ENCODE measurements at regions not wholly inside any gene's neighbourhood (a gene's known extent, or its start where the extent isn't known, plus 50 kb on each side); places are given as distances from the start of the nearest gene placed in this dataset.
"Not testable (repeated sequence)": the region's sequence is repeated elsewhere in the genome, so short reads cannot be mapped to it uniquely, and the experiment has no call there.

DNA sequence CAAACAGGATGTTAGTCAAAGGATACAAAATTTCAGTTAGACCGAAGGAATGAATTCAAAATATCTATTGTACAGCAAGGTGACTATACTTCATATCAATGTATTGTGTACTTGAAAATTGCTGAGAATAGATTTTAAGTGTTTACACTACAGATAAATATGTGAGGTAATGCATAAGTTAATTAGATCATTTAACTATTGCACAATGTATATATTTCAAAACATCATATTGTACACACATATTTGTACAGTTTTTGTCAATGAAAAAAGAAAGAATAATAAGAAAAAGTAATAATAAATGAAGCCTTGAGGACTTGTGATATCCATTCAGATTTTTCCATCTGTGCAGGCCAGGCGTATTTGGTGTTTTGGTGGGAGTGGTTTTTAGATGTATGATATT, 367.4 kb upstream of the SNX7 start:
- no peak for DNase-seq (ENCODE audit: low read depth in 3 of 3, low spot score in 1 of 3)

DNA sequence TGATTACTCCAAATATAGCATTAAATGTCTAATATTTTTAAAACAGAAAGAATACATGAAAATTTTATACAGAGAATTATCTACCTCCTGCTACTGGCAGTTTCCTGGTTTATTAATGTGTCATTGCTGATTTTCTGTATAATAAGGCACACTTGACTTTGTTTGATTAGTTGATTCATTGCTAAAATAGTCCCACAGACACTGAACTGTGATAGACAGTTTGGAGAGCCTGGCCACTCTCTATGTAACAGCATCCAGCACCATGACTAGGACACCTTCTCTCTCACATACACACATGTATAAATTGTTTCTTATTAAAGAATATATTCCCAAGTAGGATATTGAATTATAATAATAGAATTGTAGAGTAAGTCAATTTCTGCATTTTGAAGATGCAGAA, 368.5 kb upstream of the SNX7 start:
- DNase-seq (ENCODE audit: low read depth in 3 of 3, low spot score in 1 of 3) = no peak

DNA sequence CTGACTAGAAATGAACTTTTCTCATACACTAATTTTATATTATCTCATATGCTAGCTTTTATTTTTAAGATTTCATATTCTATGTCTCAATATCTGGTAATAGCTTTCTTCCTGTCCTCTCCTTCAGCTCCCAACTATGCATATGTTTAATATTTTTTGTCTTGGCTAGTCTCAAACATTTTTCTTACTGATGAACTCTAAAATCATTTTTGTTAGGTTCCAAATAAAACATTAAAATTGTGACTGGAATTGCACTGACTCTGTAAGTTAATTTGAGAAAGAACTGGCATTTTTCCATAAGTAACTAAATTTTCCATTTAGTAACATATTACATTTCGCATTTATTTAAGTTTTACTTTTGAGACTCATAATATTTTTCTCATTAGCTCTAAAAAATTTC, 368.5 kb upstream of the DPYD start:
- no peak for DNase-seq (ENCODE audit: low read depth in 3 of 3, low spot score in 1 of 3)

DNA sequence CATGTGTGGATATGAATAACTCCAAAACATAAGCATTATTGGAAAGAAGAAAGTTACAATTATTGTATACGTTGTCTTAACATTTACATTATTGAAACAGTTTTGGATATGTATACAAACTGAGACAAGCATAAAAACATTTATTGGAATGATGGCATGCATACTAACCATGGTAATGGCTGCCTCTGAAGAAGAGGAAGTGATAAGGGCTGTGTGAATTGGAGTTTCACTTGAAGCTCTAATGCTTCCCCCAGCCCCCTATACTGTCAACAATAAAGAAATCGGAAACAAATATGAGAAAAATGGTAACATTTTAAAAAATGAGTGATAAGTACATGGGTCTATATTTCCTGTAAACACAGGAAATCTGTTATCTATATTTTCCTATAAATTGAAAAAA, 367.7 kb upstream of the DPYD start:
- DNase-seq (ENCODE audit: low read depth in 3 of 3, low spot score in 1 of 3) = no peak

DNA sequence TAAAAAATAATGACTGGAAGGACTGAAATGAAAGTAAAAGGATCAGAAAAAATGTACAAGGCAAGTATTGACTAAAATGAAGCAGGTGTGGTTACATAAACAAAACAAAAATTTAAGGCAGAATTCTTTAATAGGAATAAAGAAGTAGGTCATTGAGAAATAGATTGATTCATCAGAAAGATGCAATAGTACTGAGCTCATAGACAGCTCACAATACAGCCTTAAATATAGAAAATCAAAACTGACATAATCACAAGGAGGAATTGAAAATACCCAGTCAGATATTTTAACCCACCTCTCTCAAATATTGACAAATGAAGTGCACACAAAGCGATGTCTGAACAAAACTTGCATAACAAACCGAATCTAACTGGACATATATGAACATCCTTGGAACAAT, 366.8 kb upstream of the DPYD start:
- DNase-seq (ENCODE audit: low read depth in 3 of 3, low spot score in 1 of 3) = no peak

DNA sequence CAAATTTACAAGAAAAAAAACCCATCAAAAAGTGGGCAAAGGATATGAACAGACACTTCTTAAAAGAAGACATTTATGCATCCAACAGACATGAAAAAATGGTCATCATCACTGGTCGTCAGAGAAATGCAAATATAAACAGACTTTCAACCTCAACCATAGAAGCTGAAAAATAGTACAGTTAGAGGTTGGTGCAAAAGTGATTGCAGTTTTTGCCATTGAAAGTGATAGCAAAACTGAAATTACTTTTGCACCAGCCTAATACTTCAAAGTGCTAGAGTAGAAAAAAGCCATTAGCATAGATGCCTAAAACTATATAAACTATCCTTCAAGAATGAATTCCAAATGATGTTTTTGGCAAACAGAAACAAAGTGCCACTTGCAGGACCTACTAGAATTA, 365.8 kb upstream of the DPYD start:
- DNase-seq (ENCODE audit: low read depth in 3 of 3, low spot score in 1 of 3) = no peak

DNA sequence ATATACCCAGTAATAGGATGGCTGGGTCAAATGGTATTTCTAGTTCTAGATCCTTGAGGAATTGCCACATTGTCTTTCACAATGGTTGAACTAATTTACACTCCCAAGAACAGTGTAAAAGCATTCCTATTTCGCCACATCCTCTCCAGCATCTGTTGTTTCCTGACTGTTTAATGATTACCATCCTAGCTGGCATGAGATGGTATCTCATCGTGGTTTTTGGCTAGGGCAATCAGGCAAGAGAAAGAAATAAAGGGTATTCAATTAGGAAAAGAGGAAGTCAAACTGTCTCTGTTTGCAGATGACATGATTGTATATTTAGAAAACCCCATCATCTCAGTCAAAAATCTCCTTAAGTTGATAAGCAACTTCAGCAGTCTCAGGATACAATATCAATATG, 364.5 kb upstream of the DPYD start:
- DNase-seq (ENCODE audit: low read depth in 3 of 3, low spot score in 1 of 3) = not testable (repeated sequence)

DNA sequence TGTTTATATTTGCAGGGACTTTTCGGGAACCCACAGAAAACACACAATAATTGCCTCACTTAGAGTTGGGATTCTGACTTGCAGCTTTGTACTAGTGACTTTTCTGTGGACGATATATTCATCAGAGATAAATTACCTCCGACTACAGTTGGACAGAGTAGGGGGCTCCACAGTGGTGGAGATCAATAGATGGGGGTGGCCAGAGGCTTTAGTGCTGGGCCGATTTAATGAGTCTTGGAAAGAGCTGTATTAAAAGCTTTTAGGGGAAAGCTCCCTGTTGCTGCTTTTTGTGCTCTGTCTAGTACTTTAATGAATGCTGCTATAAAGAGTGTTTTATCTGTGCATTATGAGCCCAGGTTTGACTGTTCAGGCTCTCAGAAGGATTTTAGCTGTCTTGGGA, 359.2 kb upstream of the DPYD start:
- DNase-seq (ENCODE audit: low read depth in 3 of 3, low spot score in 1 of 3) = no peak

DNA sequence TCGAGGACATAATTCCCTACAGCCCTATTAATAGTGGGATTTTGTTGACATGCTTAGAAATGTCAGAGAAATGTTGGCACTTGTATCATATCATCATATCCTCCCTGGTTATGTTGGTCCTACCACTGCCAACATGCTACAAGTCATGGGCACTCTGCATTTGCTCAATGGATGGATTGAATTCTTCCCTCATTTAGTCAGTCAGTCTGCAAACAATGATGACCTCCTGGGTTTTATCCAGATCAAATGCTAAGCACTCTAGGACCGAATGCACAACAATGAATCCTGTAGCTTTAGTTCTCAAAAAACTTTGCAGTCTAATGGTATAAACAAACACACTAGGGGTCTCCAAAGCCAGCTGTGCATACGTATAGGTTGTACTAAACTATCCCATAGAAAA, 357.2 kb upstream of the DPYD start:
- DNase-seq (ENCODE audit: low read depth in 3 of 3, low spot score in 1 of 3) = no peak

DNA sequence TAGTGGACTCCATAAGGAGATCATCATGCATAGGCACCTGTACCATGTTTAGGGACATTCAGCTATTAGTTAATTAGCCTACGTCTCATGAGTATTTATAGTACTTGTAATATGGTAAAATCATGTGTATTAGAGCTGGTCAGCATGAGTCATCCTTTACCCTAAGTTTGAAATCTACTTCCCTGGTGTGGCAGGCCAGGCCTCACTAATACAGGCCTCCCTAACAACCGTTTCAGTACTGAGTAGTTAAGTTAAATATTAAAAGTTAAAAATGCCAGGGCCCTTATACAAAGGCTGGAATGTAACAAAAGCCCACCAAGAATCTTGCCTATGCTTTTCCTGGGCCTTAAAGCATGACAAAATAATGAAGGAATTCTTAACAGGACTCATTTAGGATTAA, 356.3 kb upstream of the DPYD start:
- no peak for DNase-seq (ENCODE audit: low read depth in 3 of 3, low spot score in 1 of 3)

DNA sequence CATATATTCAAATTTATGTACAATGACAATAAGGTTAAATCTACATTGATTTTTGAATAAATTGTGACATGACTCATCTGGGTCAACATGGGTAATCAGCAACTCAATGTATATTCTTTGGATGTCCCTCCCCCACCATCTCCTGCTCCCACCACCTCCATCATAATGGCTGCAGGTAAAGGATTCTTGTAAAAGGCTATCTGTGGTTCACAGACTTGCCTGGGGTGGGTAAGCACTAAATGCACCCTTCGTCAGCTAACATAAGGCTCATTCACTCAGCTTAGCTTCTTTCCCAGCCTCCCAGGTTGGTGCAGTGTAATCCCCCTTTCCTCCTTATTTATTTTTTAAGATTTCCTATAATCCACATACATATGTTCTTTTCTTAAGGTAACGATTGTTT, 355.7 kb upstream of the DPYD start:
- no peak for DNase-seq (ENCODE audit: low read depth in 3 of 3, low spot score in 1 of 3)

DNA sequence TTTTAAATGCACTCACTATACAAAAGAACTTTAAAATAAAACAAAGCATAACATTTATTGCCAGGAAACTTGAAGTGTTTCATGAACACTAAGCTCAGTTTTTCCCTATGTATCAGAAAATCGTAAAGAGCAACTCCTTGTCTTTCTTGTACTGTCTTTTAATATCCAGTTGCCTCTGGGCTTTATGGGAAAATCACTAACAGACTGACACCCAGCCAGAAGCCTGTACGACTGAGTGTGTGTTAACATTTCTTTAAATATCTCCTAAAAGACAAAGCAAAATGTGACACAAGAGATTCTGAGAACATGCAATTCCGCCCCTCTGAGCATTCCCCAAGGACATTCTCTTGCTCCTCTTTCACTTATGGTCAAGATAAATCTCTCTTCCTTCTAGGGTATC, 347.5 kb upstream of the DPYD start:
- DNase-seq (ENCODE audit: low read depth in 3 of 3, low spot score in 1 of 3) = no peak

DNA sequence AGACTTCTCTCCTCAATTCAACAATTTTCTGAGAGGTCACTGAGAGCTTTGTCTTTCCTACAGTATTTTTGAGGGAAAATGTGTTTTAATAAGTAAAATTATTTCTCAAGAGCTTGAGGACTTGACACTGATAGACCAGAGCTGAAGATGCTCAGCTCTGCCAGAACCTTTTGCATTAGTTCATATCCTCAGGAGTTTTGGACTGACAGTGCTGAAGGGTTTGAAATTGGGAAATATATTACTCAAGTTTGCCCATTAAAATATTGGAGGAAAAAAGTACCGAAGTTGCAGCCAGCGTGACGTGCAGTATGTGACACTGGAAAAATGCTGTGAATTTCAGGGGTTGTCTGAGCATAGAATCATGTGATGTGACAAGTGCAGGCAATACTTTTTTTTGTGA, 346.6 kb upstream of the DPYD start:
- DNase-seq (ENCODE audit: low read depth in 3 of 3, low spot score in 1 of 3) = no peak

DNA sequence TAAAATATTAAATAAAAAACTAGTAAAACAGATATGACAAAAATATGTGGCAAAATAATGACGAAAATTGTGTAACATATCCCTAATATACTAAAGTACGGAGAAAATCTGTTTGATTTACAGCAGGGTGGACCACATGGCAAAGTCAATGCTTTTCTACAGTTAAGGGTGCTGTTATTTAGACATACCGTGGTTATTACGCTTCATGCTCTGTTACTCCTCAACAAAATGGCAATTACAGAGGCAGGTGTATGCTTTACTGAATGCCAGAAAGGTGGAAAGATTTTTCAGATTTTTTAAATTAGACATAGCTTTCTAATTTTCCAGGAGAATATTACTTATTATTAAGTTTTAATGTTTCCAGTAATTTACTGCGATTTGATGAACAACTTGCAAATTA, 343.9 kb upstream of the DPYD start:
- DNase-seq (ENCODE audit: low read depth in 3 of 3, low spot score in 1 of 3) = no peak

DNA sequence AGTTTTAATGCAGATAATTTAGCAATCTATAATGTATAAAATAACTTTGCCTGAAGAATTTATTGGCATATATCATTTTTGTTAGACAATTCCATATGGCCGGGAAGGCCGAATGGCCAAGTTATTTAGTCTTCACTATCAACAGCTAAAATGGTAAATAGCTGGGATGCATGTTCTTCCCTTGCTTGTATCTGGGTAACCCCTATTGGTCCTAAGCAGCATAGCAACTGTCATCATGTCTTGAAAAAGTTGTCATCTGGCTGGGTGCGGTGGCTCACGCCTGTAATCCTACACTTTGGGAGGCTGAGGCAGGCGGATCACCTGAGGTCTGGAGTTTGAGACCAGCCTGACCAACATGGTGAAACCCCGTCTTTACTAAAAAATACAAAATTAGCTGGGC, 340.0 kb upstream of the DPYD start:
- no peak for DNase-seq (ENCODE audit: low read depth in 3 of 3, low spot score in 1 of 3)

DNA sequence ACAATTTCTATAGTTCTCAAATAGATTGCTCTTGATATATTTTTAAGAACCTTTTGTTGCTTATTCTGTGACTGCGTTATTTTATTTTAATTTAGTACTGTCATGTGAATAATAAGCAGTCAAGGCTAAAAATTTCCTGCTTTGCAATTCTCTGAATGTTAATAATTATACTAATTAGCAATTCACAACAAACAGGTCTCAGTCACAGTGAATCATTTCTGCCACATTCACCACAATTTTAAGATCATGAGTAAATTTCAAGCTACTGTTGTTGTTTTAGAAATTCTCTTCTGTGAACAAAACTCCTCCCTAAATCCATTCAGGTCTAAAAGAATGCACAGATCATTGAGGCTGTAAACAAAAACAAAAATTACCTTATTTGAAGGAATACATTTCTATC, 339.6 kb upstream of the DPYD start:
- no peak for DNase-seq (ENCODE audit: low read depth in 3 of 3, low spot score in 1 of 3)

DNA sequence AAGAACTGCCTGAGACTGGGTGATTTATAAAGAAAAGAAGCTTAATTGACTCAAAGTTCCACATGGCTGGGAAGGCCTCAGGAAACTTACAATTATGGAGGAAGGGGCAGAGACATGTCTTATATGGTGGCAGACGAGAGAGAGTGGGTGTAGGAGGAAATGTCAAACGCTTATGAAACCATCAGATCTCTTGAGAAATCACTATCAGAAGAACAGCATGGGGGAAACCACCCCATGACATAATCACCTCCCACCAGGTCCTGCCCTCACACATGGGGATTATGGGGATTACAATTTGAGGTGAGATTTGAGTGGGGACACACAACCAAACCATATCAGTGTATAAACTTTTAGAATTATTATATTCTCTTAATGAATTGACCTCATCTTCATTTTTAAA, 335.9 kb upstream of the DPYD start:
- no peak for DNase-seq (ENCODE audit: low read depth in 3 of 3, low spot score in 1 of 3)

DNA sequence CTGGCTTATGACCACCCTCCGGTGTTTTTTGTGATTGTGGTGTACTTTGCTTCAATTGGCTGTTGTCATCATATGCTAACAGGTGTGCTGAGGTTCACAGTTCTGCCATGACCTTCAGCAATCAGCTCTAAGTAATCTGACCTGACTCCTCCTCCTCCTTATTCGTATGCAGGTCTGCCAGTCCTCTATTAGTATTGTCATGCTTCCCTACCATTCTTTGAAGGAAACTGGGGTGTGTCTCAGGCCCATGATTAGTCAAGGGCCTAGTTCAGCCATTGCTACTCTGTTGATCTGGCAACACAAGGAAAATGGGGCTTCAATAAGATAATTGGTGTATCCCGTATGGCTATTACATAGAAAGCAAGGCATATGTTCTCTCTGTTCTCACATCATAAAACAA, 332.3 kb upstream of the DPYD start:
- no peak for DNase-seq (ENCODE audit: low read depth in 3 of 3, low spot score in 1 of 3)

DNA sequence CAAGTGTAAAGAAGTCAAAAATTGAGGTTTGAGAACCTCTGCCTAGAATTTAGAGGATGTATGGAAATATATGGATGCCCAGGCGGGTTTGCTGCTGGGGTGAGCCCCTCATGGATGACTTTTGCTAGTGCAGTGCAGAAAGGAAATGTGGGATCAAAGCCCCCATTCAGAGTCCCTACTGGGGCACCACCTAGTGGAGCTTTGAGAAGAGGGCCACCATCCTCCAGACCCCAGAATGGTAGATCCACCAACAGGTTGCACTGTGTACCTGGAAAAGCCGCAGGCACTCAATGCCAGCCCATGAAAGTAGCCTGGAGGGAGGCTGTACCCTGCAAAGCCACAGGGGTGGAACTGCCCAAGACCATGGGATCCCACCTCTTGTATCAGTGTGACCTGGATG, 330.7 kb upstream of the DPYD start:
- DNase-seq (ENCODE audit: low read depth in 3 of 3, low spot score in 1 of 3) = no peak

DNA sequence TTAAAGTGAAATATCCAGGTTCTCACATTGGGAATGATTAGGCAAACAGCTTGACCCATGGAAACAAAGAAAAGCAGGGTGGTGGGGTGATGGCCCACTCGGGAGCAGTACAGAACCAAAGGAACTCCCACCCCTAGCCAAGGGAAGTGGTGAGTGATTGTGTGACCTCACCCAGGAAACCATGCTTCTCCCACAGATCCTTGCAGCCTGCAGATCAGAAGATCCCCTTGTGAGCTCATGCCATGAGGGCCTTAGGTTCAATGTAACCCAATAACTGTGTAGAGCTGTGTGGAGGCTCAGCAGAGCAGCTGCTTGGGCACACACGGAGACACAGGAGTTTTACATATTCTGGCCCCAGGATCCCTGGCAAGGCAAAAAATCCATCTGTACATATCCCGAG, 311.8 kb upstream of the DPYD start:
- no peak for DNase-seq (ENCODE audit: low read depth in 3 of 3, low spot score in 1 of 3)

DNA sequence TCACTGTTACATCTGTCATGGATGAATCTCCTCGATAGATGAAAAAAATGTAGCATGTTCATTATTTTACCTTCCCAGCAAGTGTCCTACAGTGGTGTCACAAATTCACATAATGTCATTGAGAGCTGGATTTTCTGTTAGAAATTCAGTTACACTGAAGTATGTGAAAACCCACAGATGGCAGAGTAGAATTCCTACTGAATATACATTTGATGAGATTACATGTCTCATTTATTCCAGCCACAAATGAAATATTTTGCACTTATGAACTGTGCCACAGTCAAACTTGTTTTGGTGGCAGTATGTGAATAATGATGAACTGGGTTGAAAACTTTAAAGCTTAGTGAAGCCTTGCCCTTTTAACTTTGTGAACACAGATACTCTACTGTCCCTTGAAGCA, 301.9 kb upstream of the DPYD start:
- DNase-seq (ENCODE audit: low read depth in 3 of 3, low spot score in 1 of 3) = no peak

DNA sequence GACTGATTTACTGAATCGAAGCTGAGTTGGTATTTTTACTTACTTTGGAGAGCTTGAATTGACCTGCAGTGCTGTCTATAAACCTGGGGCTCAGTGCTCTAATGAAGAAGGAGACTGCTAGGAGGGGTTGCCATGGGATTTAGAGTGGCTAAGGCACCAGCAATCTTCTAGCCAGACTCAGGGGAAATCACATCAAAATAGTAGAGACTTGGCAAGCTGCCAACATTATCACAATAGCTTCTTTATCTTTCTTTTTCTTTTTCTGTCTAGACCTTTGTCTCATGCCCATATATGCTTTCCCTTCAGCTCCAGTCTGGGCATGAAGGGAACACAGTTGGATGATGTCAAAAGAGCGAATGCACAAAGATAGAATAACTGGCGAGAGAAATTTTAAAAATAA, 301.1 kb upstream of the DPYD start:
- no peak for DNase-seq (ENCODE audit: low read depth in 3 of 3, low spot score in 1 of 3)

DNA sequence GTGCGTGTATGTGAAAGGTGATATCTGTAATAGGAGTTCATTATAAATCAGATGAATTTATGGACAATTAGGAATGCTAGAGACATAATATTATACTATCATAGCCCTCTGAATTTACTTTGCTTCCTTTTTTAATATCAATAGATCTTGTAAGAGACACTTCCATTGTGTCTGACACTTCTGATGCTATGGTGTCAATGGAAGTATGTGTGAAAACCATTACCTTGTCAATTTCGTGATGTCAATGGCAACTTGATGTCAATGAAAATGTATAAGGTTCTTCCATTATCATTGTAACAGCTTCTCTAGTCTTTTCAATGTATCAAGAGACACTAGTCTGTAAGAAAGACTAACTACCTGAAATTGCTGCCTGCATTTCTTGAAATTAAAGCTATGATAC, 296.8 kb upstream of the DPYD start:
- no peak for DNase-seq (ENCODE audit: low read depth in 3 of 3, low spot score in 1 of 3)

DNA sequence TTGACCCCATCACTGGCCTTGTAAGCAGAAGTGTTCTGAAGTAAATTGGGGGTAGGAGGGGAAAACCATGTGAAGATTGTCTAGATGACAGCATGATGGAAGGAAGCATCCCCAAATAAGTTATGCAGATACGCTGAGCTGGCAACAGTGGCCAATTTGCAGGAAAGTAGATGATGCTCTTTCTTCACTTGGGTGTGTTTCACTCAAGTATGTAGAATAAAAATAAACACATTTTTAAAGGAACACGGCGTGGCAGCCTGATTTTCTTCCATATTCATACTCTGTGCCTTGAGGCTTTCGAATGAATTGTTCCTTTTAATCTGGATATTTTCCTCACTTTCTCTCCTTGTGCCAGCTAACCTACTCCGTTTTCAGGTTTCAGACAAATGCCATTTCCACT, 295.5 kb upstream of the DPYD start:
- no peak for DNase-seq (ENCODE audit: low read depth in 3 of 3, low spot score in 1 of 3)
